ENCODE measurements at regions not wholly inside any gene's neighbourhood (a gene's known extent, or its start where the extent isn't known, plus 50 kb on each side); places are given as distances from the start of the nearest gene placed in this dataset.
A peak's percentile ranks its signal among the peaks of the same experiment; 100 is the strongest.
"Not testable (repeated sequence)": the region's sequence is repeated elsewhere in the genome, so short reads cannot be mapped to it uniquely, and the experiment has no call there.

DNA sequence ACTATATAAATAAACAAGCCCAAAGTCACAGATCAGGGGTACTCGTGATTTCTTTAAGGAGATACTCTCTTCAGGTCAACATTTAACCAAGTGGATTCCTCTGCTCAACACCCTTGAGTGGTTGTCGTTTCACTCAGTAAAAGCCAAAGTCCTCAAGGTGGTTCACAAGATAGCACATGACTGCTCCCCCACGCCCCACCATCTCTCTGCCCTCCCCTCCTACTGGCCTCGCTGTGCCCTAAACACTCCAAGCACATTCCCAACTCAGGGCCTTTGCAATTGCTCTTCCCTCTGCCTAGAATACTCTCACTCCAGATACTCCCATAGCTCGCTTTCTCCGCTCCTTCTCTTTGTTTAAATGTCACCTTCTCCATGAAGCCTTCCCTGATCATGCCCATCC is 72.1 kb upstream of the FHIP2A start:
- Histone ChIP-seq H3K4me3 (no peak overlapping the region), H3K27me3 (replicated peaks) (no peaks in the 10 kb centered on the region), H3K9me3 (replicated peaks) (no peaks in the 10 kb centered on the region), H3K27ac (no peak overlapping the region), H3K4me1 (replicated peaks) (peaks cover 18% of the 10 kb centered on the region), H3K36me3 (no peaks in the 10 kb centered on the region)
- DNase-seq (ENCODE audit: low read depth in 1 of 2, low spot score in 2 of 2) = no peak

DNA sequence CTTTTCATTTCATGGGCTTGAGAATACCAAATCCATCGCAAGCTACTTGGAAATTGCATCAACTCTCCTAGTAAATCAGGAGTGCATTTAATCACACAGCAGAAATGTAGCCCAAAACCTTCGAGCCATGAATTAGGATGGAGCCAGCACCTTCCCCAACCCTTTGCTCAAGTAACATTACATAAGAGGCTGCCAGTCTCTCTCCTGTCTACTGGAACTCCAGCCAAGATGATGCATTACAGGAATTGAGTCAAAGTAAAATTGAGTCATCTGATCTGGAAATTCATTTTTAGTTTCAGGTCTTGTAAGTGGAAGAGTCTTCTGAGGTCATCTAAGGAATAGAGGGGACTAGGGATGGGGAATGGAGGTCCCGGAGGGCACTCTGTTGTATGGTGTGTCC is 69.7 kb upstream of the FHIP2A start:
- H3K4me3 ChIP-seq = no peak overlapping the region
- peaks cover 20% of the 10 kb centered on the region for H3K4me1 ChIP-seq (replicated peaks)
- no peaks in the 10 kb centered on the region for H3K9me3 ChIP-seq (replicated peaks)
- H3K27me3 ChIP-seq (replicated peaks) = no peaks in the 10 kb centered on the region
- H3K27ac ChIP-seq = no peak overlapping the region
- H3K36me3 ChIP-seq = no peaks in the 10 kb centered on the region
- no peak for DNase-seq (ENCODE audit: low read depth in 1 of 2, low spot score in 2 of 2)

DNA sequence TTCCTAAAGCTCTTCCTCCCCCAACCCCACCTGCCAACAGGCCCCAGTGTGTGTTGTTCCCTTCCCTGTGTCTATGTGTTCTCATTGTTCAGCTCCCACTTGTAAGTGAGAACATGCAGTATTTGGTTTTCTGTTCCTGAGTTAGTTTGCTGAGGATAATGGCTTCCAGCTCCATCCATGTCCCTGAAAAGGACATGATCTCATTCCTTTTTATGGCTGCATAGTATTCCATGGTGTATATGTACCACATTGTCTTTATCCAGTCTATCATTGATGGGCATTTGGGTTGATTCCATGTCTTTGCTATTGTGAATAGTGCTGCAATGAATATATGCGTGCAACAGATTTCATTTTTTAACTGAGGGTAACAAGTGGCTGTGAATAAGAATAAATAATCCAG is 69.0 kb upstream of the FHIP2A start:
- not testable (repeated sequence) for H3K27ac ChIP-seq; DNase-seq (ENCODE audit: low read depth in 1 of 2, low spot score in 2 of 2); H3K27me3 ChIP-seq (replicated peaks)

DNA sequence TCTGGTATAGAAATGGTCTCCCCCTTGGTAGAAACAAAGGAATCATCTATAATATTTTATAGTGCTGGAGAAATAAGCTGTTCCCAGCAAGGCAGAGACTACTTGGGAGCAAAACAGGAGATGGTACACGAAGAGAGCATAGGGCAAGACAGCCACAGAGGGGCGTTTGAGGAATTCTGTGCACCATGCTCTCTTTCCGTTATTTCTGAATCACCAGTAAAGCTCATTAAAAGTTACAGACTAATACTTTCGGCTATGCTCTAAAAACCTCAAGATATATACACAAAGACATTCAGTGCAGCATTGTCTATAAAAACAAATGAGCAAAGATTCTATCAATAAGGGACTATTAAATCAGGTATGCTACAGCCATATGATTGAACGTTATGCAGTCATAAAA is 68.5 kb upstream of the FHIP2A start:
- peak in 1 of 2 experiments; percentile 46 for DNase-seq (ENCODE audit: low read depth in 1 of 2, low spot score in 2 of 2)
- no peaks in the 10 kb centered on the region for H3K9me3 ChIP-seq (replicated peaks)
- peaks cover 25% of the 10 kb centered on the region for H3K4me1 ChIP-seq (replicated peaks)
- no peaks in the 10 kb centered on the region for H3K27me3 ChIP-seq (replicated peaks)
- H3K36me3 ChIP-seq = no peaks in the 10 kb centered on the region
- H3K27ac ChIP-seq = no peak overlapping the region
- no peak overlapping the region for H3K4me3 ChIP-seq

More for the DNA sequence above, 69.0 kb upstream of the FHIP2A start:
- H3K4me3 ChIP-seq; H3K36me3 ChIP-seq; H3K9me3 ChIP-seq (replicated peaks): not testable (repeated sequence)
- H3K4me1 ChIP-seq (replicated peaks) = peaks cover 20% of the 10 kb centered on the region

DNA sequence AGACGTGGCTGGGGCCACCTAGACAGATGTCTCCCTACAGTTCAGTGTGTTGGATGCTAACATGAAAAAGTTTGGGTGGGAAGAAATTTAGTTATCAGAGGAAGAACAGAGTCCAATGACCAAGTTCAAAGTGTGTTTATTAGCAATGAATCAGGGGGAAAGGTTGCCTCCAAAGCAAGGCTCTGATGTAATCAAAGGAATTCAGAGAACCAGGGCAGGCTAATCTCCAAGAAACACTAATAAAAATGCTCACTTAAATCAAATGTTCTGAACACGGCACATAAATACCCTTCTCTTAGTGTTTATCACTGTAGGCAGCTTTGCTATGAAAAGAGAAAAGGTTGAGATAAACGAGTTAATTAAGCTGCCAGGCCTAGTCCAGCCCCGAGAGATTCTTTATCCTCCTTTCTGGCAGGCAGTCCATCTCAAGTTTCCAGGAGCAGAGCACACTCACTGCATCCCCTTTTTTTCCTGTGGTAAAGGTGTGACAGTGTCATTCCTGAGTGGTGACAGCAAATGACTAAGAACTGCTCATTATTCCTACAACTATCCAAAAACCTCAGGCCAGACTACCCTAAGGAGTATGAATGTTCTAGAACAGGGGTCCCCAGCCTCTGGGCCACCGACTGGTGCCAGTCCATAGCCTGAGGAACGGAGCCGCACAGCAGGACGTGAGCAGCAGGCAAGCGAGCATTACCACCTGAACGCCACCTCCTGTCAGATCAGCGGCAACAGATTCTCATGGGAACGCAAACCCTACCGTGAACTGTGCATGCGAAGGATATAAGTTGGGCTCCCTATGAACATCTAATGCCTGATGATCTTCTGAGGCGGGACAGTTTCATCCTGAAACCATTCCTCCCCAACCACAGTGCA is 66.9 kb upstream of the FHIP2A start:
- no peaks in the 10 kb centered on the region for H3K36me3 ChIP-seq
- H3K4me1 ChIP-seq (replicated peaks) = peaks cover 30% of the 10 kb centered on the region
- no peak overlapping the region for H3K4me3 ChIP-seq
- H3K27ac ChIP-seq = no peak overlapping the region; the same call in 1 of the 2 replicates
- no peak for DNase-seq (ENCODE audit: low read depth in 1 of 2, low spot score in 2 of 2)
- H3K27me3 ChIP-seq (replicated peaks) = no peaks in the 10 kb centered on the region
- no peaks in the 10 kb centered on the region for H3K9me3 ChIP-seq (replicated peaks)

DNA sequence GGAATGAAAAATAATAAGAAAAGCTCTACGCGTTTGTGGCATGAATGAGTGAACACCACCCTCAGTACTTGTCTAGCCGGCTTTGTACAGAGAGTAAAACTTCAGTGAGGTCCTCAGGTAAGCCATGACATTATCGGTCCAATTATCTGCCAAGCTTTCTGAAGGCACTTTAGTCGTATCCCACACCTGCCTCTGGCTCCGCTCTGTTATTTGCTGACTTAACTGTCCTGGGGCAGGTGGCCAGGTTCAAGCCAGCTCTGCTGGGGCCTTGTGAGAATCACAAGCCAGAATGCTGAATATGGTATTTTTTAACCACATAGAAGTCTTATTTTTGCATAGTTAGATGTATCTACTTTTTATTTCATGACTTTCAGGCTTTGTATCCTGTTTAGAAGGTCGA is 66.0 kb upstream of the FHIP2A start:
- DNase-seq (ENCODE audit: low read depth in 1 of 2, low spot score in 2 of 2) = no peak
- Histone ChIP-seq H3K36me3 (no peaks in the 10 kb centered on the region), H3K4me1 (replicated peaks) (peaks cover 30% of the 10 kb centered on the region), H3K4me3 (no peak overlapping the region), H3K27ac (no peak overlapping the region), H3K27me3 (replicated peaks) (no peaks in the 10 kb centered on the region), H3K9me3 (replicated peaks) (no peaks in the 10 kb centered on the region)

DNA sequence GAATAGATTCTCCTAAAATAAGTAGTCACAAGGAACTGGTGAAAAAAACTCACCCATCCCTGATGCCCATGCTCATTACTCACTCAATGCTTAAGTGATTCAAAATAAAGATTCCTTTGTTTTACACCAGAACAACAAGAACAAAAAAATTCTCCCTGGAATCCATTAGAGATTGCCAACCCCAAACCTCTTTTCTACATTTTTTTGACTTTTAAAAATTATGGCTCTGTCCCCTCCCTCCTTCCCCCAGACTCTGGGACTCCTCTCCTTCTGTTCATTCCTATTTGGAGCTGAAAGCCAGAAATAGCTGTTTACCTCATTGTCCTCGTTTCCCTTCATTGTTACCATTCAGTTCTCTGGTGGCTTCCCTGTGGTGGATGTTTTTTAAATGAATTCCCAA is 63.2 kb upstream of the FHIP2A start:
- Histone ChIP-seq H3K27me3 (replicated peaks) (no peaks in the 10 kb centered on the region), H3K9me3 (replicated peaks) (no peaks in the 10 kb centered on the region), H3K4me1 (replicated peaks) (peaks cover 23% of the 10 kb centered on the region), H3K36me3 (no peaks in the 10 kb centered on the region), H3K27ac (0 out of 2 replicates have a peak overlapping the region, but pooled peaks have one; percentile 27), H3K4me3 (no peak overlapping the region)
- DNase-seq (ENCODE audit: low read depth in 1 of 2, low spot score in 2 of 2) = peak in 1 of 2 experiments; percentile 56

DNA sequence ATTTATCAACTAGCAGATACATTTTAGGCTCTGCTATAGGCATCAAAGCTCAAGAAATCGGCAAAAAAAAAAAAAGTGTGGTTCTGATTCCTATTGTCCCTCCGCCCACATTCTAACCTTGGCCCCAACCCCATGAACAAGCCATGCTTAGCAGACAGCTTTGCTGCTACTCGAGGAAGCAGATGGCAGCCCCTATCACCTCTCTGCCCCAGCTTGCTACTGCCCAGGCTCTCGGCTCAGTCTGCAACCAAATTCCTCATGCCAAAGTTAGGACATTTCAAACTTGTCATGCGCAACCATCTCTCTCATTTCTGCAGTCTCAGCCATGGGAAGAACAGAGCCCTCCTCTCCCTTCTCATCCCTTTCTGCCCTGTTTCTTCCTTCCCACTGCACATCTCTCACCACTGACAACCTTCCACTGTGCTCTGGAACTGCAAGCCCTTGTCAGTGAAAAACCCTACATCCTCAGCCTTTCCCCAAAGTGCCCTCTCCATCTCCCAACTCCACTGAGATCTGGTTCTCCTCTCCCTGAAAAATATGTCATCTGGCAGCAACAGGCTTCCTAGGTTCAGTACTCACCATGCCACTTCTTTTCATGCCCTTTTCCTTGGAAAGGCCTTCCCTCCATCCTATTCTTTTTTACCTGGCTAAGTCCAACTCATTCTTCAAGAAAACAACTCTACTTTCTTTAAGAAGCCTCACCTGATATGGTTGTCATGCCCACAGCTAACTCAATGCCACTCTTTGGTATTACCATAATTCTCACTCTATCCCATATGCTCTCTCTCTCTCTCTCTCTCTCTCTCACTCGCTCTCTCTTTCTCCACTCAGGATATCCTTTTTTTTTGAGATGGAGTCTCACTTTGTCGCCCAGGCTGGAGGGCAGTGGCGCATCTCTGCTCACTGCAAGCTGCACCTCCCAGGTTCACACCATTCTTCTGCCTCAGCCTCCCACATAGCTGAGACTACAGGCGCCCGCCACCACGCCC is 60.1 kb upstream of the FHIP2A start:
- Histone ChIP-seq H3K36me3 (no peaks in the 10 kb centered on the region), H3K4me1 (replicated peaks) (peaks cover 10% of the 10 kb centered on the region), H3K27ac (no peak overlapping the region), H3K4me3 (no peak overlapping the region), H3K27me3 (replicated peaks) (no peaks in the 10 kb centered on the region), H3K9me3 (replicated peaks) (no peaks in the 10 kb centered on the region)
- no peak for DNase-seq (ENCODE audit: low read depth in 1 of 2, low spot score in 2 of 2)

DNA sequence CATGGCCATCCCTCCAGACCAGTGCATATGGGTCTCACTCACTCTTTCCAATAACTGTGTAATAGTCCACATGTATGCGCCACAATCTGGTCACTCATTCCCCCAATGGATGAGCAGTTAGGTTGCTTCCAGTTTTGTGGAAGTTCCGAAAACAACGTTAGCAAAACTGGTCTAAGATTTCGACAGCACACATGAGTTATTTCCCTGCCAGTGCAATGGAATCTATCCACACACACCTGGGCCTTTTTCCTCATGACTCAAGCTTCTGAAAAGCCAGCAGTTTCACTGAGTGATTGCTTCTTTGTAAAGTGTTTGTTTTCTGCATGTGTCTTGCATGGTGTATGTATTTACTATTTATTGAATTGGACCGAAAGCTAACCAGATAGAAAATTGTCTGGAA is 58.8 kb upstream of the FHIP2A start:
- no peak for DNase-seq (ENCODE audit: low read depth in 1 of 2, low spot score in 2 of 2)
- Histone ChIP-seq H3K9me3 (replicated peaks) (no peaks in the 10 kb centered on the region), H3K27ac (no peak overlapping the region), H3K4me3 (no peak overlapping the region), H3K27me3 (replicated peaks) (no peaks in the 10 kb centered on the region; the same call in 1 of the 2 replicates), H3K36me3 (no peaks in the 10 kb centered on the region), H3K4me1 (replicated peaks) (peaks cover 13% of the 10 kb centered on the region)

DNA sequence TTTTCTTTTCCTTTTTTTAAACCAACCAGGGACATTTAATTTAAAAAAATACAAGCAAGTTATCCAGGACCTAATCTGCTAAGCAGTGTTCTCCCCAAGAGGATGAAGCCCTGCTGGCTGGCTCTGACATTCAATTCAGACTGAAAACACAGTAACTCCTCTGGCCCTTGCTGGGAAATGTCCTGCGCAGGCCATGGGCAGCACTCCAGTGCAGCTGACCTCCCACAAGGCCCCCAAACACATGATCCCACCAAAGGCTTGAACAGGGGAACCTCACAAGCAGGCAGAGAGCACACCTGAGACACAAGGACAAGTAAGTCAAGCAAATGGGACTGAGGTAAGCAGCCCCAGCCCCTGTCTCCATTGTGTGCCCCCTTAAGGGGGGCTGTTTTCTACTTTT is 56.9 kb upstream of the FHIP2A start:
- Histone ChIP-seq H3K4me1 (replicated peaks) (0 out of 2 replicates have a peak, but pooled peaks cover 5% of the 10 kb centered on the region), H3K9me3 (replicated peaks) (no peaks in the 10 kb centered on the region), H3K4me3 (no peak overlapping the region), H3K27ac (no peak overlapping the region), H3K27me3 (replicated peaks) (no peaks in the 10 kb centered on the region; the same call in 1 of the 2 replicates), H3K36me3 (no peaks in the 10 kb centered on the region)
- DNase-seq (ENCODE audit: low read depth in 1 of 2, low spot score in 2 of 2) = no peak

DNA sequence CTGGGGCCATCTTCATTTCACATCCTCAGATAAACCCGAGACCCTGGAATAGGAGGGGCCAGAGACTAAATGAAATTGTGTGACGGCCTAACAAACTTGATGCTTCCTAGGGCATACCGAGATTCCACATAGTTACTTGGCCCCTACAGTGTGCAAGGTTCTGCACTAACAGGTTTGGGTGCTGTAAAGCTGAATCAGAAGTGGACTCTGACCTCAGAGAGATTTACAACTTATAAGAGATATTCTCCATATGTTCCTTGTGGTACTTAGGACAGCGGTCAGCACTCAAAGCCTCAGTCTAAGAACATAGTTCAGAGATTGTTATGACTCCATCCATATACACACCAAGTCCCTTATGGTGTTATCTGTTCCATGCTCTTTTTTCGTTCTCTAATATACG is 55.1 kb upstream of the FHIP2A start:
- no peak overlapping the region for H3K27ac ChIP-seq
- H3K4me1 ChIP-seq (replicated peaks) = 0 out of 2 replicates have a peak, but pooled peaks cover 5% of the 10 kb centered on the region
- no peak for DNase-seq (ENCODE audit: low read depth in 1 of 2, low spot score in 2 of 2)
- no peaks in the 10 kb centered on the region for H3K36me3 ChIP-seq
- H3K9me3 ChIP-seq (replicated peaks) = no peaks in the 10 kb centered on the region
- no peak overlapping the region for H3K4me3 ChIP-seq
- no peaks in the 10 kb centered on the region; the same call in 1 of the 2 replicates for H3K27me3 ChIP-seq (replicated peaks)

DNA sequence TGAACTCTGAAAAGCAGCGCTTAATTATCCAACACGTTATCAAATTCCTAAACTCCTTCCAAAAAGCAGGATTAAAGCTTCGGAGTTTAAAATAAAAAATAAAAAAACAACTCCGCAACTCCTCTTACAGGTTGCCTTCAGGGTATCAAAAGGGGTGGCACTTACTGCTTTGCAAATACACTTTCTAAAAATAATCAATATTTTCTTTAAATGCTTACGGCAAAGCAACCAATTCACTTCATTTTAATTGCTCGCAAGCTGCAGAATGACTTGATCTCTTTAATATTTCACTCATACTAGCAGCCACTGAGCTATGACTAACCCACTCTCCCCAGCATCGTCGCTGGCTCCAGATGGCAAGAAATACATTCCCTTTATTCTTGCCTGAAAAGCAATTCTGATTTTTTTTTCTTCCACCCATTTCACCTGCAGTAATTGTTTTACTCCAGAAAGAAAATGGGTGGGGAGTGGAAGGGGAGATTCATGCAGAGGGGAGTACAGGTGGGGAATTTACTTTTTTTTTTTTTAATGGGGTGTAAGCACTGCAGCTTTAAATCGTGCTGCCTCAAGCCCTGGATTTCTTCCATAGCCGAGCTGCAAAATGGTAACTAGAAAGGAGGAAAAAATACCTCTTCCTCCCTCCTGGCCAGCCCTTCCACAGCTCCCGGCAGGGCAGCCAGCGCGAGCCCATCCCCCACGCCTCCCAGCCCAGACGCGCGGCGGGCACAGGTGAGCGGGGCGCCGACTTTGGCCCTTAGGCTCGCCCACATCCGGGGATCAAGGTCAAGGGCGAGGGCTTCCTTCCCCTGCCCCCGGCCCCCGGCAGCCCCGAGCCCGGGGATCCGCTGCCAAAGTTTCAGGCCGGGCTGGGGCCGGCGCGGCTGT is 54.2 kb upstream of the FHIP2A start:
- DNase-seq (ENCODE audit: low read depth in 1 of 2, low spot score in 2 of 2) = no peak
- Histone ChIP-seq H3K4me1 (replicated peaks) (0 out of 2 replicates have a peak, but pooled peaks cover 5% of the 10 kb centered on the region), H3K27ac (no peak overlapping the region), H3K4me3 (peak overlapping the region; percentile 45), H3K36me3 (no peaks in the 10 kb centered on the region), H3K9me3 (replicated peaks) (no peaks in the 10 kb centered on the region), H3K27me3 (replicated peaks) (no peaks in the 10 kb centered on the region; the same call in 1 of the 2 replicates)
